ENCODE measurements at regions not wholly inside any gene's neighbourhood (a gene's known extent, or its start where the extent isn't known, plus 50 kb on each side); places are given as distances from the start of the nearest gene placed in this dataset.

GRCh38 chr5:10173716-10174115 lies 76.0 kb downstream of the ATPSCKMT start:
- no peak for DNase-seq (ENCODE audit: low spot score in 2 of 2)
- no peak overlapping the region for H3K27ac ChIP-seq
- H3K27me3 ChIP-seq: no peaks in the 10 kb centered on the region
- H3K4me1 ChIP-seq: no peaks in the 10 kb centered on the region
- no peaks in the 10 kb centered on the region for H3K9me3 ChIP-seq
- H3K36me3 ChIP-seq: no peaks in the 10 kb centered on the region
- intact Hi-C loops (cut with DNase I; ENCODE audit: low total_unique reads): no loop called here
- TF ChIP-seq POLR2AphosphoS5 (IDR thresholded peaks at IDR 0.05) (no peak), POLR2A (IDR thresholded peaks at IDR 0.05) (no peak), CTCF (IDR thresholded peaks at IDR 0.05) (no peak)
- H3K4me3 ChIP-seq: no peak overlapping the region

- H3K27me3 ChIP-seq: no peaks in the 10 kb centered on the region
- no peaks in the 10 kb centered on the region for H3K4me1 ChIP-seq
- no peak for TF ChIP-seq POLR2A (IDR thresholded peaks at IDR 0.05)
- intact Hi-C loops (cut with DNase I; ENCODE audit: low total_unique reads): no loop called here
- H3K9me3 ChIP-seq: no peaks in the 10 kb centered on the region
- no peak overlapping the region for H3K4me3 ChIP-seq
- H3K27ac ChIP-seq: no peak overlapping the region
- no peaks in the 10 kb centered on the region for H3K36me3 ChIP-seq
- DNase-seq (ENCODE audit: low spot score in 2 of 2): no peak
Measured at GRCh38 chr5:10172247-10172646, 77.4 kb downstream of the ATPSCKMT start.

- peaks cover 11 to 18% of the 10 kb centered on the region in 2 donors for H3K9me3 ChIP-seq
- TF ChIP-seq POLR2AphosphoS5 (IDR thresholded peaks at IDR 0.05): no peak
- no peak for TF ChIP-seq POLR2A (IDR thresholded peaks at IDR 0.05)
- no peak for TF ChIP-seq CTCF (IDR thresholded peaks at IDR 0.05)
- DNase-seq (ENCODE audit: low spot score in 2 of 2): no peak
- no peaks in the 10 kb centered on the region for H3K4me1 ChIP-seq
- H3K4me3 ChIP-seq: no peak overlapping the region
- H3K36me3 ChIP-seq: no peaks in the 10 kb centered on the region
- H3K27me3 ChIP-seq: no peaks in the 10 kb centered on the region
- H3K27ac ChIP-seq: no peak overlapping the region
- intact Hi-C loops (cut with DNase I; ENCODE audit: low total_unique reads): no loop called here
Measured at GRCh38 chr5:10169359-10169758, 80.3 kb downstream of the ATPSCKMT start.

- intact Hi-C loops (cut with DNase I; ENCODE audit: low total_unique reads): no loop called here
- H3K4me3 ChIP-seq: no peak overlapping the region
Measured at GRCh38 chr5:10168254-10168653, 81.4 kb downstream of the ATPSCKMT start.

GRCh38 chr5:10167806-10168205 lies 81.9 kb downstream of the ATPSCKMT start:
- DNase-seq (ENCODE audit: low spot score in 2 of 2): no peak
- Histone ChIP-seq H3K4me3 (no peak overlapping the region), H3K27me3 (no peaks in the 10 kb centered on the region), H3K9me3 (peaks cover 11 to 19% of the 10 kb centered on the region in 2 donors), H3K4me1 (no peaks in the 10 kb centered on the region), H3K27ac (no peak overlapping the region), H3K36me3 (no peaks in the 10 kb centered on the region)
- no peak for TF ChIP-seq CTCF (IDR thresholded peaks at IDR 0.05)
- TF ChIP-seq POLR2AphosphoS5 (IDR thresholded peaks at IDR 0.05): no peak
- TF ChIP-seq POLR2A (IDR thresholded peaks at IDR 0.05): no peak
- intact Hi-C loops (cut with DNase I; ENCODE audit: low total_unique reads): no loop called here

More at GRCh38 chr5:10168254-10168653, 81.4 kb downstream of the ATPSCKMT start:
- H3K27me3 ChIP-seq: no peaks in the 10 kb centered on the region
- H3K27ac ChIP-seq: no peak overlapping the region
- H3K36me3 ChIP-seq: no peaks in the 10 kb centered on the region
- TF ChIP-seq CTCF (IDR thresholded peaks at IDR 0.05) (no peak), POLR2A (IDR thresholded peaks at IDR 0.05) (no peak), POLR2AphosphoS5 (IDR thresholded peaks at IDR 0.05) (no peak)
- peaks cover 11 to 19% of the 10 kb centered on the region in 2 donors for H3K9me3 ChIP-seq
- H3K4me1 ChIP-seq: no peaks in the 10 kb centered on the region
- no peak for DNase-seq (ENCODE audit: low spot score in 2 of 2)

GRCh38 chr5:10166392-10166791 lies 83.3 kb downstream of the ATPSCKMT start:
- no peaks in the 10 kb centered on the region for H3K4me1 ChIP-seq
- TF ChIP-seq POLR2A (IDR thresholded peaks at IDR 0.05) (no peak), CTCF (IDR thresholded peaks at IDR 0.05) (no peak), POLR2AphosphoS5 (IDR thresholded peaks at IDR 0.05) (no peak)
- intact Hi-C loops (cut with DNase I; ENCODE audit: low total_unique reads): no loop called here
- no peaks in the 10 kb centered on the region for H3K27me3 ChIP-seq
- peaks cover 11 to 19% of the 10 kb centered on the region in 2 donors for H3K9me3 ChIP-seq
- no peak overlapping the region for H3K4me3 ChIP-seq
- H3K36me3 ChIP-seq: no peaks in the 10 kb centered on the region
- H3K27ac ChIP-seq: no peak overlapping the region
- DNase-seq (ENCODE audit: low spot score in 2 of 2): no peak
